H1 (cell line): ENCODE measurements at regions not wholly inside any gene's neighbourhood (a gene's known extent, or its start where the extent isn't known, plus 50 kb on each side); places are given as distances from the start of the nearest gene placed in this dataset.

Experiments
- CTCF ChIA-PET: fragments of 300-600 bp; sonication (Branson Sonifier 250); formaldehyde crosslinking; loops from one replicate; lab custom pipeline; 2021; ENCODE audit not compliant: partially characterized antibody; lab: Charles Lee
- POLR2A ChIA-PET: fragments of 300-600 bp; sonication (Branson Sonifier 250); formaldehyde crosslinking; loops from one replicate; lab custom pipeline; 2021; ENCODE audit warnings: inconsistent platforms; ENCODE audit not compliant: partially characterized antibody; lab: Charles Lee
- DNase-seq, 2 experiments: peaks; one replicate each; pipeline versions ENCODE4 v3.0.0 to v3.0.0-alpha.2; 2010 to 2022; ENCODE audit warnings: low spot score in 2 of 2, low read depth in 1 of 2, mixed read lengths in 1 of 2
- FAIRE-seq: peaks from 2 replicates; lab custom pipeline; 2011; peaks lifted over from hg19 to GRCh38; lab: Jason Lieb, UNC
- H2AFZ ChIP-seq: 2 replicates; pipeline ENCODE4 v1.8.1; 2012; ENCODE audit warnings: low read length, inconsistent platforms
- H2AK5ac ChIP-seq: 2 replicates; pipeline ENCODE4 v1.6.1; 2013; ENCODE audit warnings: low read depth, low read length
- H2BK120ac ChIP-seq: replicated peaks from 2 replicates; pipeline ENCODE3; 2013; ENCODE audit warnings: low read depth, low read length, inconsistent platforms
- H2BK12ac ChIP-seq: 2 replicates; pipeline ENCODE4 v1.6.1; 2013; ENCODE audit warnings: low read depth, low read length
- H2BK15ac ChIP-seq: 2 replicates; pipeline ENCODE4 v1.6.1; 2013; ENCODE audit warnings: low read length
- H2BK20ac ChIP-seq: 2 replicates; pipeline ENCODE4 v1.6.1; 2013; ENCODE audit warnings: low read length
- H2BK5ac ChIP-seq: 2 replicates; pipeline ENCODE4 v1.6.1; 2013; ENCODE audit warnings: low read depth, low read length
- H3K14ac ChIP-seq: 2 replicates; pipeline ENCODE4 v1.6.1; 2013; ENCODE audit warnings: inconsistent platforms; ENCODE audit not compliant: insufficient read length
- H3K18ac ChIP-seq: 2 replicates; pipeline ENCODE4 v1.6.1; 2013; ENCODE audit warnings: low read length; ENCODE audit errors: extremely low read depth
- H3K23ac ChIP-seq: 2 replicates; pipeline ENCODE4 v1.6.1; 2013; ENCODE audit warnings: inconsistent platforms; ENCODE audit not compliant: insufficient read length
- H3K23me2 ChIP-seq: 2 replicates; pipeline ENCODE4 v1.6.1; 2013; ENCODE audit warnings: low read depth, low read length
- H3K27ac ChIP-seq: 2 replicates; pipeline ENCODE4 v1.6.1; 2011; ENCODE audit warnings: low read depth, low read length, inconsistent platforms
- H3K27me3 ChIP-seq, 4 experiments: replicated peaks in 1 of 4; 1 replicate in 1 of 4; 2 replicates in 3 of 4; pipeline versions ENCODE4 v1.6.1 to v1.8.1; 2011 to 2013; ENCODE audit warnings: low read length in 3 of 4, mild to moderate bottlenecking in 3 of 4, inconsistent platforms in 2 of 4, mixed read lengths in 2 of 4, moderate library complexity in 1 of 4; ENCODE audit not compliant: control insufficient read depth in 3 of 4, insufficient read depth in 3 of 4; ENCODE audit errors: extremely low read depth in 1 of 4
- H3K36me3 ChIP-seq, 4 experiments: 2 replicates each; pipeline versions ENCODE4 v1.6.1 to v1.8.1; 2011 to 2013; ENCODE audit warnings: mild to moderate bottlenecking in 4 of 4, low read length in 3 of 4, moderate library complexity in 2 of 4, control low read depth in 1 of 4, inconsistent platforms in 1 of 4; ENCODE audit not compliant: insufficient read depth in 4 of 4, control insufficient read depth in 2 of 4
- H3K4ac ChIP-seq: replicated peaks from 2 replicates; pipeline ENCODE3; 2013; ENCODE audit warnings: low read length, low read depth, mixed read lengths, inconsistent platforms; ENCODE audit not compliant: insufficient read length
- H3K4me1 ChIP-seq, 4 experiments: replicated peaks in 1 of 4; 1 replicate in 1 of 4; 2 replicates in 3 of 4; pipeline versions ENCODE4 v1.6.1 to v1.8.1; 2011 to 2013; ENCODE audit warnings: low read length in 3 of 4, inconsistent platforms in 2 of 4, mixed read lengths in 1 of 4; ENCODE audit not compliant: insufficient read depth in 4 of 4, control insufficient read depth in 3 of 4
- H3K4me2 ChIP-seq, 2 experiments: 2 replicates each; pipeline versions ENCODE4 v1.6.1 to v1.8.1; 2011 to 2013; ENCODE audit warnings: low read depth in 2 of 2, low read length in 2 of 2, control low read depth in 1 of 2, inconsistent platforms in 1 of 2, mild to moderate bottlenecking in 1 of 2; ENCODE audit not compliant: insufficient read depth in 1 of 2
- H3K4me3 ChIP-seq, 4 experiments: fragments of 200-600, 300-600 bp in 1 of 4; sonication (generic), shearing (Covaris generic), sonication (Bioruptor Twin) in 1 of 4; 2 replicates each; pipeline versions ENCODE4 v1.5.1 to v1.8.1; 2011 to 2016; ENCODE audit warnings: low read length in 4 of 4, low read depth in 3 of 4, control low read depth in 2 of 4, inconsistent platforms in 2 of 4, mild to moderate bottlenecking in 2 of 4, mixed read lengths in 1 of 4, moderate library complexity in 1 of 4; ENCODE audit not compliant: insufficient read depth in 2 of 4; ENCODE audit errors: extremely low read depth in 1 of 4
- H3K56ac ChIP-seq: replicated peaks from 2 replicates; pipeline ENCODE3; 2013; ENCODE audit warnings: low read depth, mild to moderate bottlenecking, mixed read lengths, low read length, inconsistent platforms; ENCODE audit not compliant: insufficient read length
- H3K79me1 ChIP-seq: 2 replicates; pipeline ENCODE4 v1.6.1; 2013; ENCODE audit warnings: low read depth, low read length, control low read depth
- H3K79me2 ChIP-seq, 2 experiments: 2 replicates each; pipeline versions ENCODE4 v1.6.1 to v1.8.1; 2012 to 2013; ENCODE audit warnings: low read length in 2 of 2, mild to moderate bottlenecking in 2 of 2, inconsistent platforms in 1 of 2; ENCODE audit not compliant: insufficient read depth in 2 of 2, control insufficient read depth in 1 of 2
- H3K9ac ChIP-seq, 4 experiments: replicated peaks in 1 of 4; 1 replicate in 1 of 4; 2 replicates in 3 of 4; pipeline versions ENCODE4 v1.6.1 to v1.8.1; 2011 to 2013; ENCODE audit warnings: low read depth in 3 of 4, low read length in 3 of 4, control low read depth in 2 of 4, mild to moderate bottlenecking in 2 of 4, moderate library complexity in 2 of 4, inconsistent platforms in 1 of 4; ENCODE audit errors: extremely low read depth in 1 of 4
- H3K9me3 ChIP-seq, 2 experiments: 2 replicates each; pipeline versions ENCODE4 v1.6.1 to v1.8.1; 2012 to 2013; ENCODE audit warnings: mild to moderate bottlenecking in 2 of 2, moderate library complexity in 2 of 2, control low read depth in 1 of 2, inconsistent platforms in 1 of 2, low read depth in 1 of 2, low read length in 1 of 2, mixed read lengths in 1 of 2; ENCODE audit not compliant: insufficient read depth in 2 of 2
- H4K20me1 ChIP-seq, 2 experiments: replicated peaks in 1 of 2; 2 replicates each; pipeline versions ENCODE3 to v1.8.1; 2011 to 2013; ENCODE audit warnings: inconsistent platforms in 2 of 2, low read length in 2 of 2, mild to moderate bottlenecking in 1 of 2; ENCODE audit not compliant: insufficient read depth in 2 of 2, control insufficient read depth in 1 of 2
- H4K5ac ChIP-seq: 2 replicates; pipeline ENCODE4 v1.6.1; 2013; ENCODE audit warnings: low read length, low read depth, mixed read lengths, inconsistent platforms; ENCODE audit not compliant: insufficient read length
- H4K8ac ChIP-seq: 2 replicates; pipeline ENCODE4 v1.8.0; 2013; ENCODE audit warnings: mild to moderate bottlenecking, moderate library complexity, low read length, inconsistent platforms; ENCODE audit not compliant: insufficient read depth; ENCODE audit errors: extremely low read depth
- H4K91ac ChIP-seq: replicated peaks from 2 replicates; pipeline ENCODE3; 2013; ENCODE audit warnings: low read length, mixed read lengths, inconsistent platforms; ENCODE audit not compliant: insufficient read length
- ATF3 ChIP-seq: IDR thresholded peaks from 2 replicates; pipeline ENCODE4 v1.6.1; 2011; ENCODE audit warnings: low read depth, mild to moderate bottlenecking, low read length; ENCODE audit not compliant: insufficient read depth
- CEBPB ChIP-seq: IDR thresholded peaks from 2 replicates; pipeline ENCODE4 v1.6.1; 2012; ENCODE audit warnings: low read depth, low read length
- CHD1 ChIP-seq: IDR thresholded peaks from 2 replicates; pipeline ENCODE4 v1.6.1; 2012; ENCODE audit warnings: low read depth, low read length, improper control_type of control experiment
- GTF2F1 ChIP-seq: IDR thresholded peaks from 2 replicates; pipeline ENCODE4 v1.6.1; 2012; ENCODE audit warnings: low read depth, low read length, improper control_type of control experiment, borderline replicate concordance
- HDAC6 ChIP-seq: IDR thresholded peaks from one replicate; pipeline ENCODE4 v1.7.1; 2012; ENCODE audit warnings: low read depth, mild to moderate bottlenecking, inconsistent platforms, low read length, moderate library complexity
- PHF8 ChIP-seq: fragments of 200-600 bp; sonication (generic); conservative IDR thresholded peaks from 2 replicates; pipeline ENCODE4 v1.7.1; 2012; ENCODE audit warnings: low read depth, mild to moderate bottlenecking, inconsistent platforms, low read length, moderate library complexity
- SIN3A ChIP-seq, 2 experiments: IDR thresholded peaks in 1 of 2; conservative IDR thresholded peaks in 1 of 2; 2 replicates each; pipeline ENCODE4 v1.6.1; 2011 to 2012; ENCODE audit warnings: low read length in 2 of 2, improper control_type of control experiment in 1 of 2, low read depth in 1 of 2, mild to moderate bottlenecking in 1 of 2
- SUZ12 ChIP-seq: fragments of 200-600 bp; sonication (generic); IDR thresholded peaks from 2 replicates; pipeline ENCODE4 v1.6.1; 2012; ENCODE audit warnings: mild to moderate bottlenecking, inconsistent platforms, low read length, moderate library complexity, mixed read lengths
- TAF7 ChIP-seq: optimal IDR thresholded peaks from 2 replicates; pipeline ENCODE3; 2011; ENCODE audit warnings: low read depth, mild to moderate bottlenecking, inconsistent platforms, low read length, moderate library complexity, borderline replicate concordance
- ZNF274 ChIP-seq: IDR thresholded peaks from 2 replicates; pipeline ENCODE4 v1.7.0; 2012; ENCODE audit warnings: low read length, borderline replicate concordance; ENCODE audit errors: extremely low read depth
- WGBS, 2 experiments: shearing (Covaris generic) in 1 of 2; methylation state at CpG; one replicate each; pipeline versions ENCODE4 v1.1.6 to v1.1.7; 2013 to 2015; ENCODE audit warnings: low lambda C conversion rate in 2 of 2, mixed read lengths in 2 of 2, inconsistent platforms in 1 of 2, low coverage in 1 of 2, missing lambda C conversion rate in 1 of 2; ENCODE audit not compliant: insufficient replicate concordance in 2 of 2, insufficient coverage in 1 of 2, insufficient read length in 1 of 2; ENCODE audit errors: extremely low coverage in 1 of 2, missing lambda C conversion rate in 1 of 2; 5-methylcytosine and 5-hydroxymethylcytosine counted together
- TF ChIP-seq, protein P1 (sequence below): IDR thresholded peaks from 2 replicates; pipeline ENCODE4 v1.6.1; 2011; ENCODE audit warnings: low read length, improper control_type of control experiment

DNA sequence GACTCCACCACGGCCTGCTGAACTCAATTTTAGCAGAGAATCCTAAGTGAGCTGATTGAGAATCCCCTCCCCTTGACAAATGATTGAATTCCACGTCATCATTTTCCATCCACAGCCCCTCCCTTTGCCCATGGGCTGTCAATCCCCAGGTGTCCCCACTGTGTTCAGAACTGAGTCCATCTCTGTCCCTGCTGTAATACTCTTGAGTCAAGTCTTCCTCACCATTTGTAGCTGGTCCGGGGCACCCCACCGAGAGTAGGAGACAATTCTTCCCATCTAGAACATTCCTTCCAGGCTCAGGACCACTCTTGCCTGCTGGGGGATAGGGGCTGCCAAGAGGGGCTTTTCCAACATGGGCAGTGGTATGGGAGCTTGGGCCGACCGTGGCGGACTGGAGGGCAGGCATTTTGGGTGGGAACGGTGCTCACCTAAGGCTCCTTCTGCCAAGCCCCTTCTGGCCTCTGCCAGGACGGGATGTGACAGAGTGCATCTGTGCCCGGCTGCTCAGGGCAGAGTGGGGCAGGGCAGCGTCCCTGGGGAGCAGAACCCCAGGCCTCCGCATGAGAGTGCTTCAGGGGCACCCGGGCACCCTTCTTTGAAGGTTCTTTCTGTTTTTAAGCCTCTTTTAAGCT is 218.1 kb upstream of the RTL1 start:
- no peaks in the 10 kb centered on the region for H4K20me1 ChIP-seq
- 95% methylated on average over 13 of the region's 13 CpGs; no CpG with 5 or more reads in 1 of the 2 experiments for WGBS, 2 experiments
- H2AFZ ChIP-seq, result no peak overlapping the region
- no peaks in the 10 kb centered on the region for H3K79me2 ChIP-seq
- H3K9me3 ChIP-seq, result no peaks in the 10 kb centered on the region
- no peak overlapping the region for H2AK5ac ChIP-seq
- H2BK20ac ChIP-seq, result no peak overlapping the region
- peaks cover 0 to 2% (median under 1%) of the 10 kb centered on the region in 4 experiments; a peak in 1 of 7 replicates for H3K4me1 ChIP-seq
- H3K14ac ChIP-seq, result no peak overlapping the region
- H3K27ac ChIP-seq, result no peak overlapping the region
- H3K4me2 ChIP-seq, result no peak overlapping the region
- H4K8ac ChIP-seq, result no peak overlapping the region
- H2BK120ac ChIP-seq, result no peak overlapping the region
- FAIRE-seq (no peak), DNase-seq (no peak)
- H4K5ac ChIP-seq, result no peak overlapping the region
- no peak overlapping the region for H3K4ac ChIP-seq
- peaks cover 8% of the 10 kb centered on the region; the same call in 1 of the 2 replicates for H3K23me2 ChIP-seq
- no peaks in the 10 kb centered on the region for H3K79me1 ChIP-seq
- H3K27me3 ChIP-seq, result no peaks in the 10 kb centered on the region
- TF ChIP-seq GTF2F1 (no peak), SIN3A (conservative IDR thresholded peaks at IDR 0.05 in 1 of 2, IDR thresholded peaks at IDR 0.05 in 1 of 2; ENCODE audit: low read depth in 1 of 2, low read length in 2 of 2) (no peak), CHD1 (no peak), ATF3 (no peak), TAF7 (no peak), SUZ12 (no peak), PHF8 (no peak), ZNF274 (no peak), CEBPB (no peak), HDAC6 (no peak)
- TF ChIP-seq, protein P1, sequence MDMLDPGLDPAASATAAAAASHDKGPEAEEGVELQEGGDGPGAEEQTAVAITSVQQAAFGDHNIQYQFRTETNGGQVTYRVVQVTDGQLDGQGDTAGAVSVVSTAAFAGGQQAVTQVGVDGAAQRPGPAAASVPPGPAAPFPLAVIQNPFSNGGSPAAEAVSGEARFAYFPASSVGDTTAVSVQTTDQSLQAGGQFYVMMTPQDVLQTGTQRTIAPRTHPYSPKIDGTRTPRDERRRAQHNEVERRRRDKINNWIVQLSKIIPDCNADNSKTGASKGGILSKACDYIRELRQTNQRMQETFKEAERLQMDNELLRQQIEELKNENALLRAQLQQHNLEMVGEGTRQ, result no peak
- no peak overlapping the region for H3K56ac ChIP-seq
- no peak overlapping the region for H2BK5ac ChIP-seq
- no peak overlapping the region for H3K23ac ChIP-seq
- no peak overlapping the region for H2BK12ac ChIP-seq
- H3K4me3 ChIP-seq, result no peak overlapping the region
- no peak overlapping the region for H3K18ac ChIP-seq
- POLR2A ChIA-PET, result no interaction called here
- H2BK15ac ChIP-seq, result no peak overlapping the region
- no peaks in the 10 kb centered on the region for H3K36me3 ChIP-seq
- H4K91ac ChIP-seq, result no peak overlapping the region
- no peak overlapping the region for H3K9ac ChIP-seq
- CTCF ChIA-PET, result interaction anchor here (0.9 to 1.3 kb wide), 3 partner anchors 31 to 219 kb away, joined by 3 to 6 read pairs (median 3); no protein-coding TSS in a partner anchor
